Heart right ventricle (tissue), 16 donors: ENCODE measurements at regions not wholly inside any gene's neighbourhood (a gene's known extent, or its start where the extent isn't known, plus 50 kb on each side); places are given as distances from the start of the nearest gene placed in this dataset.

Experiments
- ATAC-seq, 8 donors: fragments of 200-7000 bp; cut with Tn5 transposase; one replicate each; pipeline ENCODE4 v1.9.1; 2020; ENCODE audit warnings: mild to moderate bottlenecking in 8 of 8, moderate library complexity in 8 of 8, moderate number of reproducible peaks in 1 of 8
- DNase-seq, 2 donors: peaks; one replicate each; pipeline ENCODE4 v3.0.0-alpha.2; 2020
- H3K27ac ChIP-seq, 10 donors: fragments of 200-600 bp; sonication (generic) in 2 of 10; one replicate each; pipeline versions ENCODE4 v1.5.0 to v1.8.0; 2020 to 2022; ENCODE audit warnings: mild to moderate bottlenecking in 3 of 10
- H3K27me3 ChIP-seq, 7 donors: fragments of 200-600 bp; one replicate each; pipeline ENCODE4 v1.8.0; 2021 to 2022; ENCODE audit warnings: mild to moderate bottlenecking in 2 of 7
- H3K36me3 ChIP-seq, 9 donors: fragments of 200-600 bp; sonication (generic) in 1 of 9; one replicate each; pipeline versions ENCODE4 v1.5.0 to v1.8.0; 2020 to 2022; ENCODE audit warnings: mild to moderate bottlenecking in 2 of 9
- H3K4me1 ChIP-seq, 9 donors: fragments of 200-600 bp; sonication (generic) in 1 of 9; one replicate each; pipeline versions ENCODE4 v1.5.0 to v1.8.0; 2020 to 2022; ENCODE audit warnings: mild to moderate bottlenecking in 4 of 9
- H3K4me3 ChIP-seq, 10 donors: fragments of 200-600 bp; sonication (generic) in 2 of 10; one replicate each; pipeline versions ENCODE4 v1.5.0 to v1.8.0; 2020 to 2022; ENCODE audit warnings: mild to moderate bottlenecking in 7 of 10, moderate library complexity in 2 of 10
- H3K9me3 ChIP-seq, 11 donors: fragments of 200-600 bp in 10 of 11; sonication (generic) in 2 of 11; one replicate each; pipeline versions ENCODE4 v1.5.0 to v1.8.0; 2013 to 2022; ENCODE audit warnings: mild to moderate bottlenecking in 2 of 11, control low read depth in 1 of 11, moderate library complexity in 1 of 11
- WGBS, 2 donors: extraction: QIAGEN DNeasy Blood & Tissue Kit; methylation state at CpG; one replicate each; pipeline ENCODE4 v1.1.7; 2013; ENCODE audit warnings: inconsistent platforms in 1 of 2; 5-methylcytosine and 5-hydroxymethylcytosine counted together
- intact Hi-C, 10 donors: fragments of 100-400 bp; cut with DNase I; formaldehyde crosslinking; loops; one replicate each; pipeline versions ENCODE4 v1.11.1 to v1.14.2; 2022
- TF ChIP-seq, protein P1 (sequence below), 9 donors: fragments of 200-600 bp; sonication (generic) in 2 of 9; IDR thresholded peaks; one replicate each; pipeline versions ENCODE4 v1.5.0 to v1.8.0; 2021 to 2022; ENCODE audit warnings: antibody characterized with exemption in 9 of 9, mild to moderate bottlenecking in 5 of 9, moderate library complexity in 1 of 9
- donor health status: Arrhythmogenic right ventricular cardiomyopathy.
- donor health status: ischemic (EF 13 %, LVEDD 7.1; RV severe dilation, severe dysfunction).
- donor health status: healthy with polysubstance abuse.
- donor health status: DM: no; HTN: yes; CAD: no.
- donor health status: DM: no; HTN: no; CAD: no.
- donor health status: ischemic (EF 25% LVEDD 6.9; RV normal size, moderate dysfunction).
- donor health status: ischemic (EF 25% LVEDD 5.7; RV mildly dilated, moderate dysfunction).
- donor health status: healthy.
- donor health status: DM: yes; HTN: yes; CAD: no.
- donor health status: Ischemic cardiomyopathy.
- donor health status: ischemic (EF 35%, LVEDD 5.7; RV mildly dilated, moderate dysfunction).
- donor health status: nonischemic (EF 11% LVEDD 7.7; RV severe dilation, severe dysfunction).
- donor health status: DM: yes; HTN: yes; CAD: no.
- donor health status: PGD.
- donor health status: ischemic (EF 29% LVEDD 5.4; RV normal size, mild dysfunction).
- donor health status: nonischemic (EF 23%, LVEDD 6.1; RV moderate dilation, normal function).

DNA sequence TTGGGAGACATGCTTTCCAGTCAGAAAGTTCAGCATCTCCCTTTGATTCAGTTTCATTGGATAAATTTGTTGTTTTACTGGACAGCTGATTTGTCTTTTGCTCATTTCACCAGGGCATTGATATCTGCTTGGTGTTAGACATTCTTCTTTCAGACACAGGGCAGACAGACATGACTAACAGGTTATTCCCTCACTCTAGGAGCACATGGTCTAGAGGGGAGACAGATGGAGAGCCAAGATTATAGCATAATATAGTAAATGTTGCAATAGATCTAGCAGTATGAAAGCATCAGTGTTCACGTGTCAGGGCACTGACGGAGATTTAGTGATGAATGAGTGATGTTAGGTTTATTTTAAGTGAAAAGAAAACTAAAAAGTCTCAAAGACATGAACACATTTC, 187.0 kb upstream of the CYRIA start:
- intact Hi-C loops: no loop called here
- Histone ChIP-seq H3K27ac (no peak overlapping the region), H3K27me3 (no peaks in the 10 kb centered on the region), H3K36me3 (no peaks in the 10 kb centered on the region), H3K4me3 (no peak overlapping the region), H3K4me1 (no peaks in the 10 kb centered on the region), H3K9me3 (no peaks in the 10 kb centered on the region)
- no peak for ATAC-seq
- TF ChIP-seq, protein P1, sequence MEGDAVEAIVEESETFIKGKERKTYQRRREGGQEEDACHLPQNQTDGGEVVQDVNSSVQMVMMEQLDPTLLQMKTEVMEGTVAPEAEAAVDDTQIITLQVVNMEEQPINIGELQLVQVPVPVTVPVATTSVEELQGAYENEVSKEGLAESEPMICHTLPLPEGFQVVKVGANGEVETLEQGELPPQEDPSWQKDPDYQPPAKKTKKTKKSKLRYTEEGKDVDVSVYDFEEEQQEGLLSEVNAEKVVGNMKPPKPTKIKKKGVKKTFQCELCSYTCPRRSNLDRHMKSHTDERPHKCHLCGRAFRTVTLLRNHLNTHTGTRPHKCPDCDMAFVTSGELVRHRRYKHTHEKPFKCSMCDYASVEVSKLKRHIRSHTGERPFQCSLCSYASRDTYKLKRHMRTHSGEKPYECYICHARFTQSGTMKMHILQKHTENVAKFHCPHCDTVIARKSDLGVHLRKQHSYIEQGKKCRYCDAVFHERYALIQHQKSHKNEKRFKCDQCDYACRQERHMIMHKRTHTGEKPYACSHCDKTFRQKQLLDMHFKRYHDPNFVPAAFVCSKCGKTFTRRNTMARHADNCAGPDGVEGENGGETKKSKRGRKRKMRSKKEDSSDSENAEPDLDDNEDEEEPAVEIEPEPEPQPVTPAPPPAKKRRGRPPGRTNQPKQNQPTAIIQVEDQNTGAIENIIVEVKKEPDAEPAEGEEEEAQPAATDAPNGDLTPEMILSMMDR (IDR thresholded peaks at IDR 0.05): no peak
- 91 to 96% methylated on average over 2 of the region's 2 CpGs for WGBS, 2 donors
- DNase-seq: no peak

DNA sequence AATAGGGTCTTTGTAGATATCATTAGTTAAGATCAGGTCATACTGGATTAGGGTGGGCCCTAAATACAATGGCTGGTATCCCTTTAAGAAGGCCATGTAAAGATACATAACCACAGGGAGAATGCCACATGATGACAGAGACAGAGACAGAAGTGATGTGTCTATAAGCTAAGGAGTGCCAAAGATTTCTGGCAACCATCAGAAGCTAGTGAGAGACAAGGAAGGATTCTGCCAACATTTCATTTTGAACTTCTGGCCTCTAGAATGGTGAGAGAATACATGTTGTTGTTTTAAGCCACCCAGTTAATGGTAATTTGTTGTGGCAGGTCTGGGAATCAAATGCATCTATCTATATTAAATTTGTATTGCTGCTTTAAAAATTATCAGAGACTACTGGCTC, 185.5 kb upstream of the CYRIA start:
- no peaks in the 10 kb centered on the region for H3K9me3 ChIP-seq
- H3K27me3 ChIP-seq: peaks cover 0 to 1% (median 0%) of the 10 kb centered on the region in 7 donors
- no peak overlapping the region for H3K27ac ChIP-seq
- intact Hi-C loops: no loop called here
- no peaks in the 10 kb centered on the region for H3K4me1 ChIP-seq
- DNase-seq: no peak
- no peaks in the 10 kb centered on the region for H3K36me3 ChIP-seq
- no peak for ATAC-seq
- TF ChIP-seq, protein P1 (IDR thresholded peaks at IDR 0.05): no peak
- H3K4me3 ChIP-seq: no peak overlapping the region

DNA sequence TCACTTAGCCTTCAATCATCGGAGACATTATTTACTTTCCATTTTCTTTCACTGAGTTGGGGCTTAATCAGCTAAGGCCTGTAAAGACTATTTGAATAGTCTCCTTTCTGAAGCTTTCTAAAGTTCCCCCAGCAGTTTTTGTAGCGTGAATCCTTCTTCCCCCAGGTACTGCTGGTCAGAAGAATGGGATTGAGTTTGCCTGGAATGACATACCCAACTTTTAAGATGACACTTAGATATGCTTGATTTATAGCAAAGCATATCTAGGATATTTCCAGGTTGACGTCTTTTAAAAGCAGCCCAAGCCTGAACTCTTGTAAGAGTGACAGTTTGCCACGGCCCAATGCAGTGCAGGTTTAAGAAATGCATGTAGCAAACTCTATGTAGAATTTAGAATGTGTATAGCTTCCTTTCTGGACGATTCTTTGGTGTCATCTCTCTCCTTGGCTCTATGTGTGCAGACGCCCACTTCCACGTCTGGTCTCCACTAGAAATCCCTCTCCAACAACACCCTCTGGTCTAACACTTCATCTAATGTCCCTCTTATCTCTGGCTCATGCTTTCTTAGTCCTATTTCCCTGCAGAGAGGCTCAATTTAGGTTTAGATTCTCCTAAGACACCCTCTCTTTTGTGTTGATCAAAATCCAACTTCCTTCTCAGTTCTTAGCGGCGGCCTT, 175.0 kb upstream of the CYRIA start:
- Histone ChIP-seq H3K4me1 (no peaks in the 10 kb centered on the region), H3K27me3 (peaks cover 0 to 8% (median 0%) of the 10 kb centered on the region in 7 donors), H3K36me3 (no peaks in the 10 kb centered on the region), H3K27ac (no peak overlapping the region), H3K9me3 (no peaks in the 10 kb centered on the region), H3K4me3 (no peak overlapping the region)
- TF ChIP-seq, protein P1 (IDR thresholded peaks at IDR 0.05): no peak
- WGBS, 2 donors: 75 to 79% methylated on average over 9 of the region's 9 CpGs
- intact Hi-C loops: no loop called here
- DNase-seq: no peak
- ATAC-seq: no peak

- intact Hi-C loops: no loop called here
- ATAC-seq: no peak
- Histone ChIP-seq H3K27ac (no peak overlapping the region), H3K36me3 (no peaks in the 10 kb centered on the region), H3K4me1 (no peaks in the 10 kb centered on the region), H3K9me3 (no peaks in the 10 kb centered on the region), H3K27me3 (peaks cover 0 to 10% (median 0%) of the 10 kb centered on the region in 7 donors), H3K4me3 (no peak overlapping the region)
- no peak for DNase-seq
- TF ChIP-seq, protein P1 (IDR thresholded peaks at IDR 0.05): no peak
These were observed 167.3 kb upstream of the CYRIA start for GRCh38 chr2:16832910-16833309.
